Lung (tissue), 12 donors: ENCODE measurements at regions not wholly inside any gene's neighbourhood (a gene's known extent, or its start where the extent isn't known, plus 50 kb on each side); places are given as distances from the start of the nearest gene placed in this dataset. TPM values are rescaled to one million over a fixed set of nuclear protein-coding genes. Genes with fewer than 3 reads are reported as not detected.

Experiments used
- ATAC-seq: fragments of 200-7000 bp; cut with Tn5 transposase; one replicate; pipeline ENCODE4 v1.9.1; 2020; ENCODE audit warnings: moderate number of reproducible peaks; ENCODE audit not compliant: insufficient read depth, low FRiP score
- DNase-seq, 3 donors: peaks; one replicate each; pipeline ENCODE4 v3.0.0-alpha.2; 2013 to 2017
- H3K27ac ChIP-seq, 2 donors: one replicate each; pipeline ENCODE4 v1.5.1; 2013; ENCODE audit warnings: mild to moderate bottlenecking in 2 of 2, moderate library complexity in 2 of 2, control low read depth in 1 of 2, inconsistent platforms in 1 of 2, low read depth in 1 of 2, low read length in 1 of 2
- H3K27me3 ChIP-seq, 3 donors: one replicate each; pipeline ENCODE4 v1.5.1; 2013; ENCODE audit warnings: low read length in 2 of 3; ENCODE audit not compliant: control insufficient read depth in 3 of 3, insufficient read depth in 3 of 3
- H3K36me3 ChIP-seq, 4 donors: one replicate each; pipeline ENCODE4 v1.5.1; 2013; ENCODE audit warnings: low read length in 4 of 4, mild to moderate bottlenecking in 1 of 4, moderate library complexity in 1 of 4; ENCODE audit not compliant: control insufficient read depth in 4 of 4, insufficient read depth in 4 of 4
- H3K4me1 ChIP-seq, 5 donors: one replicate each; pipeline ENCODE4 v1.5.1; 2013; ENCODE audit warnings: low read length in 5 of 5, mild to moderate bottlenecking in 2 of 5, moderate library complexity in 1 of 5; ENCODE audit not compliant: control insufficient read depth in 5 of 5, insufficient read depth in 5 of 5
- H3K4me3 ChIP-seq: one replicate; pipeline ENCODE4 v1.5.1; 2013; ENCODE audit warnings: mild to moderate bottlenecking, control low read depth, moderate library complexity
- H3K9ac ChIP-seq, 2 donors: one replicate each; pipeline ENCODE4 v1.5.1; 2013; ENCODE audit warnings: low read length in 2 of 2, control low read depth in 1 of 2; ENCODE audit not compliant: insufficient read depth in 1 of 2
- H3K9me3 ChIP-seq, 4 donors: one replicate each; pipeline ENCODE4 v1.5.1; 2013; ENCODE audit warnings: low read length in 3 of 4, mild to moderate bottlenecking in 1 of 4, moderate library complexity in 1 of 4; ENCODE audit not compliant: control insufficient read depth in 4 of 4, insufficient read depth in 3 of 4
- CTCF ChIP-seq: IDR thresholded peaks from 2 replicates; pipeline ENCODE4 v1.5.1; 2012; ENCODE audit warnings: mild to moderate bottlenecking; ENCODE audit errors: control extremely low read depth, extremely low read depth
- WGBS, 2 donors: extraction: QIAGEN DNeasy Blood & Tissue Kit; methylation state at CpG; one replicate each; pipeline ENCODE4 v1.1.7; 2013; 5-methylcytosine and 5-hydroxymethylcytosine counted together
- small RNA-seq: library from RNA; depleted of rRNA; stranded (forward); fragments of <200 nt; gene quantifications from one replicate; pipeline ENCODE3, GENCODE V24; 2014; ENCODE audit warnings: low replicate concordance
- donor health status: control.
- donor health status: control.
- donor health status: Bipolar disorder and iron deficiency.
- donor health status: healthy.
- donor health status: DM: yes; HTN: yes; CAD: no.

- Histone ChIP-seq H3K4me3 (no peak overlapping the region), H3K27ac (no peak overlapping the region), H3K4me1 (no peaks in the 10 kb centered on the region), H3K9me3 (peaks cover 0 to 11% (median 6%) of the 10 kb centered on the region in 4 donors), H3K36me3 (no peaks in the 10 kb centered on the region), H3K9ac (no peak overlapping the region), H3K27me3 (no peaks in the 10 kb centered on the region)
- WGBS, 2 donors: 67 to 97% methylated on average over 2 of the region's 2 CpGs
- ATAC-seq (no peak), DNase-seq (no peak)
- no peak for TF ChIP-seq CTCF
Measured at GRCh38 chr2:126599062-126599461, 56.9 kb upstream of the GYPC start.

GRCh38 chr2:126600742-126601141 is 55.2 kb upstream of the GYPC start:
- peaks cover 0 to 15% (median 8%) of the 10 kb centered on the region in 4 donors for H3K9me3 ChIP-seq

GRCh38 chr2:126602334-126602733 is 53.6 kb upstream of the GYPC start:
- Histone ChIP-seq H3K27me3 (no peaks in the 10 kb centered on the region), H3K36me3 (no peaks in the 10 kb centered on the region), H3K9me3 (peaks cover 0 to 15% (median 8%) of the 10 kb centered on the region in 4 donors), H3K4me3 (no peak overlapping the region), H3K27ac (no peak overlapping the region), H3K4me1 (no peaks in the 10 kb centered on the region), H3K9ac (no peak overlapping the region)
- WGBS, 2 donors: 75 to 82% methylated on average over 2 of the region's 2 CpGs
- DNase-seq (no peak), ATAC-seq (no peak)
- TF ChIP-seq CTCF: no peak

More at GRCh38 chr2:126600742-126601141, 55.2 kb upstream of the GYPC start:
- Histone ChIP-seq H3K27me3 (no peaks in the 10 kb centered on the region), H3K9ac (no peak overlapping the region), H3K27ac (no peak overlapping the region), H3K36me3 (no peaks in the 10 kb centered on the region), H3K4me1 (no peaks in the 10 kb centered on the region), H3K4me3 (no peak overlapping the region)
- TF ChIP-seq CTCF: no peak
- ATAC-seq (no peak), DNase-seq (no peak)
- WGBS, 2 donors: 89 to 93% methylated on average over 3 of the region's 3 CpGs

Small RNAs in the stretch of these regions (small RNA-seq; reads per million reads assigned to genes)
- gene AC097499.1 (not detected), gene RNU6-259P (not detected)
